ENCODE measurements at regions not wholly inside any gene's neighbourhood (a gene's known extent, or its start where the extent isn't known, plus 50 kb on each side); places are given as distances from the start of the nearest gene placed in this dataset.

DNA sequence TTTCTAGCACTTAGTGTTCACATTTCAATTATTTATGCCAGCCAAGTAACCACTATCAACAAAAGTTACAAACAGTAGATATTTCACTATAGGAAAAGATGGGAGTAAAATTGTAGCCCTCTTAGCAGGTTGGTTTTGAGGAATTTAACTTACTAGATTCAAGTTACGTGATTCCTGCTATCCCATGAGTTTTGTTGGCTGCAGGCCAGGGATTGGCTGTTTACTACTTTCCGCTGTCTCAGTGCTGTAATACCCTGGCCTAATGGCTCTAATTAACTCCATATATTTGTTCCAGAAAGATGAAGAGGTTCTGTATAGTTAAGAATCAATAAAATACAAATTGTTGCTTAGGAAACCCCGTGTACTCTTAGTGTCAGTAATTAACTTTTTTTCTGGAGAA is 55.5 kb upstream of the MAGED1 start:
- TF ChIP-seq TAF1 (IDR thresholded peaks at IDR 0.05; ENCODE audit: borderline replicate concordance, insufficient read depth, low read length), result no peak
- no peak for TF ChIP-seq POLR2AphosphoS5 (IDR thresholded peaks at IDR 0.05; ENCODE audit: low read depth, low read length)
- TF ChIP-seq SIN3A (IDR thresholded peaks at IDR 0.05; ENCODE audit: borderline replicate concordance, insufficient read depth, low read length), result no peak
- TF ChIP-seq FOXP2 (optimal IDR thresholded peaks at IDR 0.05; ENCODE audit: borderline replicate concordance, extremely low read depth, extremely low read length, insufficient read depth), result peak; percentile 27
